GM19372 (cell line): ENCODE measurements at regions not wholly inside any gene's neighbourhood (a gene's known extent, or its start where the extent isn't known, plus 50 kb on each side); places are given as distances from the start of the nearest gene placed in this dataset.

Source experiments
- ATAC-seq: cut with Tn5 transposase; IDR thresholded peaks from one replicate; pipeline ENCODE4 v1.9.1; 2021; ENCODE audit warnings: mild to moderate bottlenecking, low read depth, moderate library complexity; ENCODE audit not compliant: unreplicated experiment

DNA sequence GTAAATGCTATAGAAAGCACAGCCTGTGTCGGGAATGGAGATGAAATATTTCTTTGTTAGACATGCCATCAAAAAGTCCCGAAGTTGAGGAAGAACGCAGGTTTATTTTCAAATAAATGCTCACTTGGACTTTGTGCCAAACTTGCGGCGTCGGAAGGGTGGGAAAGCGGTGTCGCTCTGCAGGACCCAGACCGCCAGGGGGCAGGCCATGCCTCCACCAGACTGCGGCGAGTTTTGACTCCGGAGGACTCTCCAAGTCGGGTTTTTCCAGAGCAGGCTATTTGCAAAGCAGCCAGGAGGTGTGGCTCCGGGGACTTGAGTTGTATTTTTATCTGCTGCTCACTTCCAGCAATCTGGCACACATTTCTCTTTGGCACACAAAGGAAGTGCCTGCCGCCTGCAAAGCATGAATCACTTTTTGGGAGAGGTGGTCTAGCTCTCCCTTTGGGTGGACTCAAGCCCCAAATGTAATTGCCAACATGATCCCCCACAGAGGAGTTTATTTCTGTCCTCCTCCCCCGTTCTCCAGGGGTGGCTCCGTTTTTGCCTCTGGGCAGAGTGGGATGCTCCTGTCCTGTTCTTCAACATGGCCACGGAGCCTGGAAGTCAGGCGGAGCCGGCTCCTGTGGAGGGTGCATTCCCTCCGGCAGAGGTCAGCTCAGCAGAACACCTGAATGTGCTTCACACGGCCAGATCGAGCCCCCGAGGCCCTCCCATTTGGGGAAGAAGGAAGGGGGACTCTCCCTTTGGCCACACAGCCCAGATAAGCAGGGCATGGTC lies 82.3 kb upstream of the GPR26 start:
- ATAC-seq = no peak

DNA sequence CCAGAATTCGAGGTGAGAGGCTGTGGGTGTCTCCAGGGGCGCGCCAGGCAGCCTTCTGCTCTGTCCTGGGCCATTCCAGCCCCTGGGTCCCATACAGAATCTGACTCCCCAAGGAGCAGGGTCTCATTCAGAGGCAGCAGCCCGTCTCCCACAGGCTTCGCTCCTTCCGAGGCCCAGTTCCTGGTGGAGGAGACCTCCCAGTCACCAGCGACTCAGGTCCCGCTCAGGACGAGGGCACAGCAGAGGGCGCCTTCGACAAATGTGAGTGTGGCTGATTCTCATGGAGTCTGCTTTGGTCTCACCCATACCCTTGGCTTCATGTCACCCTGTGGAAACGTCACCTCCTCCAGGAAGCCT lies 81.8 kb upstream of the GPR26 start:
- no peak for ATAC-seq

DNA sequence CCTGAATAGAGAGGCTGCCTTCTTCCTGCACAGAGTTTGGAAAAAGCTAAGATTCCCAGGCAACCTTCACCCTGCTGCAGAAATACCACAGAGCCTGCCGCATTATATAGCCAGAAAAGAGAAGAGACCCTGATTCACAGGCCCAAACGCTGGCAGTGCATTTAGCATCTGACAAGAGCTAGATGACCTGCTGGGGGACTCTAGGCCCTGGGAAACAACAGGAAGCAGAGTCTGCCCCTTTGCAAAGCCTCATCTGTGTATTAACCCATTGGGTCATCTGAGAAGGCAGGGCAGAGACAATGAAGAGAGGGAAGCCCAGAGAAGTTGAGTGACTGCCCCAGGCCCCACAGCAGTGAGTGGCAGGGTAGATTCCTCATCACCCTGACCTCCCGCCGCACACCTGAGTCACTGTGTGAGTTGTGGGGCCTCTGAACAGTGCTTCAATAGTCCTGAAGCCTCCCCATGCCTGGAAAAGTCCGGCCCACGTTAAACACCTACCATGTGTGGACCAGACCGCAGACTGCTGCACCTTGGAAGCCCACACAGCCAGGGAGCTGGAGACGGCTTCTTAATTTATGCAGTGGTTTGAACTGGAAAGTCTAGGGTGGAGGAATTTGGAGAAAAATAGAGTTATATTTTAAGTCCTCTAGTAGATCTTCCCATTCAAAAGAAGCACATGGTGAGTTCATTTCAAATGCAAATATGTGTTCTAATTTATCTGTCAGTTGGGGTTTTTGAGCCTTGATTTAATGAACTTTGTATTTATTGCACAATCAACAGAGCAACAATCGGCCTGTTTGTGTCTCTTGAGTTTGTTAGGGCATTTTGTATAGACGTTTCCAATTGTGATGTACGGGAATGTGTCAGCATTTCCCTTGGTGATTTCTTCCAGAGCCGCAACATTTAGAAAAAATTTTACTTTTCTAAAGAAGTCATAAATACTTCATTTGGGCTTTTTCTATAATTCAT lies 80.4 kb upstream of the GPR26 start:
- ATAC-seq = no peak

DNA sequence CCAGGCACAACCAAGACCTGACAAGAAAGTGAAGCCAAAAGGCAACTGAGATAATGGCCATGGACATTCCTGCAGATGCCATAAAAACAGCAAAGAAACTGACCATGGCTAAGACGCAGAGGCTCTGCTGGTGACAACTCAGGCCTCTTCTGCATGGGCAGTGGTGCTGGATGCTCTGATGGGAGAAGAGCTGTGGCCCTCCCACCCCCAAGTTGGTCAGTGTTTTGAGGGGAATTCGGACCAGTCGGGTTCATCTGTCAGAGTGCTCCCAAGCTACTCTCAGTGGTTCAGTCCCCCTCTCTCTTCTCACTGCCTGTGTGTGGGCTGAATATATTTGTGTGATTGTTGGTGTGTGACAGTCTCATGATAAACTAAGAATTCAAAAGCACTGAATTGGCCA lies 79.0 kb upstream of the GPR26 start:
- no peak for ATAC-seq

DNA sequence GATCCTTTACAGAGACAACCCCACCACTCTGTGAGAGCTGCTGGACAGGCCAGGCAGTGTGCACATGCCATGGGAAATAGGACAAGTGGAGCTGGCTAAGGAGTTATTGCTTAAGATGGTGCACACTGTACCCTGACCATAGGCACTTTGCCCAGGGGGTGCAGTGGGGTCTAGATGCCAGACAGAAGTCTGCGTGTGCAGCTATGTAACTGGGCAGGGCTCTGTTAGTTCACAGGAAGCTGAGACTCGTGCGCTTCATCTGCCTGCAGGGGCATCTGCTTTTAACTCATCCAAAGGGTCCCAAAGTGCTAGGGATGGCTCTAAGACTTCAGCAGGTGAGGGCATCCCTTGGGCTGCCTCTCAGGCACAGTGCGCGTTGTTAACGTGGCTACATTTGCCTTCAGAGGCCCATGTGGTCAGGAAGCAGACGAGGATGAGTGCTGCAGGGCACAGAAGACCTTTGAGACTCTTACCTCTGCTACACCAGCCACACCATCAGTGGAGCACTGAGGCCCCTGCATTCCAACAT lies 77.7 kb upstream of the GPR26 start:
- ATAC-seq = no peak

DNA sequence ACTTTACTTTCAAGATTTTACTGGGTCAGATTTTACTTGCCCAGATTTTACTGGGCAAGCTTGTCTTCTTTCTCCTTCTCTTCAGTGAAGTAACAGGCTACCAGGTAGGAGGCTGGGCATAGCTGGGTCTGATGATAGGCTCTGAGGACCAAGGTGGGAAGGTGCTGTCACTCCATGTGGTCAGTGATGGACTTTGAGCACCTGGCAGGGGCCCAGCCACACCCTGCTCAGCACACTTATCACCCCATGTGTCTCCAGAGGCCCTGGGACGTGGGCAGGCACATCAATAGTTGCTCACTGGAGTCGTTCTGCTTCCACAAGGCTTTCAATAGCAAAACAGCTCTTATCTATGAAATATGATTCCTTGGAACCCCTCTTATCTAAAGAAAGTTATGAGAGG lies 70.5 kb upstream of the GPR26 start:
- ATAC-seq = no peak

DNA sequence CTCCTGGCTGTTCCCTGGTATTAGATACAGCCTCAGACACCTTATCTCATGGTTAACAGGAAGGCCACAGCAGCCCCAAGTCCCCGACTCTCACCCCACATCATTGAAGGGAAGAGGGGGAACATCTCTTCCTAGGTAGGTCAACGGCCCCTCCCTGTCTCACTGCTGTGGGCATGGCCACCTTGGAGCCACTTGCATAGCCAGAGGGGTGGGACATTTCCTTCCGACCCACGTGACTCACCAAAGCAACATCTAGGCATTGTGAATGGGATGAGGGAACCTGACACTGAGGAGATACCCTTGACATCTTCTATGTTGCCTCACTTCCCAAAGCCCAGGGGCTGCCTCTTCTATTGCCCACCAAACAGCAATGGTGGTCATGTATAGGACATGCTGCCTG lies 68.5 kb upstream of the GPR26 start:
- ATAC-seq = no peak

DNA sequence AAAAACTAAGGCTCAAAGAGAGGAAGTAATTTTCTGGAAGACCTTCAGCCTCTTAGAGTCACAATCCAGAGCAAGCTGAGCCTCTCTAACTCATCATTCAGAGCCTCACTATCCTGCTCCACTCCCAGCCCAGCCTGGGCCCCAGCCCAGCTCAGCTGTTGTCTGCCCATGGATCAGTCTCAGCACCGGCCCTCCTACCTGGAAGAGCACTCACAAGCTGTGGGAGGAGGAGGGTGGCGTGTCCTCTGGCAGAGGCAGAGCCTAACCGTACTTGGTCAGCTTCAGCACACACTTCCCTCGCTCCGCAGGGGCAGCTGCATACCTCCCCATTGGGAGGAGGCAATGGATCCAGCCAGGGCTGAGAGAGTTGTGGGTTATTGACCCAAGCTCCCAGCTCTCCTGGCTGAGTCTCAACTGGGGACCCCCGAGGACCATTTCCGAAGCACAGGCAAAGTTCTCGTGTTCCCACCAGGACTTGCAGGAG lies 66.7 kb upstream of the GPR26 start:
- ATAC-seq = no peak

DNA sequence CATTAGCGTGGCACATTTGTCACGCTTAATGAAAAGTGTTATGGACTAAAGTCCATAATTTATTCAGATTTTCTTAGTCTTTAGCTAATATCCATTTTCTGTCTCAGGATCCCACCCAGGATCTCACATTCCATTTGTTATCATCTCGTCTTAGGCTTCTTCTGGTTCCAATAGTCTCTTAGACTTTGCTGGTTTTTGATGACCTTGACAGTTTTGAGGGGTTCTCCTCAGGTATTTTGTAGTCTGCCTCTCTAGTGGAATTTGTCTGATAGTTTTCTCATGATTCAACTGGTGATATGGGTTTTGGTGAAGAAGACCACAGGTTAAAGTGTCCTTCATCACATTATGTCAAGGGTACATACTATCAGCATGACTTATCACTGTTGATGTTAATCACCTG lies 66.0 kb upstream of the GPR26 start:
- no peak for ATAC-seq

DNA sequence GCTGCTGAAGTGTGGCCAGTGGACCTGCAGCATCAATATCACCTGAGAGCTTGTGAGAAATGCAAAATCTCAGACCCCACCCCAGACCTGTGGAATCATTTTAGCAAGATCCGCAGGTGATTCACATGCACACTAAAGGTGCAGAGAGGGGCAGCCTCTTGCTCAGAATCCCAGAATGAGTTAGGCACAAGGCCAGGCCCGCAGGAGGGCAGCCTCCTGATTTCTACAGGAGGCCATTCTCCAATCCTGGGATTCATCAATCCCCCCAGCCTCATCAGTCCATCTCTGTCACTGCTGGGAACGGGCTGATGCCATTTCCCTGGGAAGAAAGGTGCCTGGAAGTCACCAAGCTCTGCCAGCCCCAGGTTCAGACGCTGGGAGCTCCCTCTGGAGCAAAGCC lies 63.0 kb upstream of the GPR26 start:
- ATAC-seq = no peak

DNA sequence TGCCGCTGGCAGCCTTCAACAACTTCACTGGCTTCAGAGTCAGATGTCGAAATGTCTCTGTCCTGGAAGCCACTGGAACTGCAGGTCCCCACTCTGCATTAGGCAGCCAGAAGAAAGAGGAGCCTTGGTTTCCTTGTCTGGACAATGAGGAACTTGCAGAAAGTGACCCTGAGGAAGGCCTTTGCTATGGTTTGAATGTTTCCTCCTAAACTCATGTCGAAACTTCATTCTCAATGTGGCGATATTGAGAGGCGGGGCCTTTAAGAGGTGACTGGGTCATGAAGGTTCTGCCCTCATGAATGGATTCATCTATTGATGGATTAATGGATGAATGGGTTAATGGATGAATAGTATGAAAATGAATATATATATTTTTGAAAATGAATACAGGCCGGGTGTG lies 61.6 kb upstream of the GPR26 start:
- ATAC-seq = no peak

DNA sequence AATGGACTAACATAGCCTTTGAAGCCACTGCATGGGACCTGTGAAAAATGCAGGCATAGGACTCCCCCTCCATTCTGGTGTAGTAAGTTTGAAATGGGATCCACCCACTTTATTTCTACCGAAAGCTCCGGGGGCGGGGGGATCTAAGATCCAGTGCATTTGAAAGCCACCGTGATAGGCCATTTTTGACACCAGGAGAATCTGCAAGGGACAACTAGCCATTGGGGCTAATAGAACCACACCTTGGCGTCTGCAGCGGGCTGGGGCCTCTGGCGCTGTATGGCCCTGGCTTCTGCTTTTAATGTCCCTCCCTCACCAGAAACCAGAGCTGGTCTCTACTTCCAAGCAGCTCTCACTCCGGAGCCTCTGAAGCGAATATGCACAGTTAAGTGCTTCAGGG lies 60.1 kb upstream of the GPR26 start:
- no peak for ATAC-seq

DNA sequence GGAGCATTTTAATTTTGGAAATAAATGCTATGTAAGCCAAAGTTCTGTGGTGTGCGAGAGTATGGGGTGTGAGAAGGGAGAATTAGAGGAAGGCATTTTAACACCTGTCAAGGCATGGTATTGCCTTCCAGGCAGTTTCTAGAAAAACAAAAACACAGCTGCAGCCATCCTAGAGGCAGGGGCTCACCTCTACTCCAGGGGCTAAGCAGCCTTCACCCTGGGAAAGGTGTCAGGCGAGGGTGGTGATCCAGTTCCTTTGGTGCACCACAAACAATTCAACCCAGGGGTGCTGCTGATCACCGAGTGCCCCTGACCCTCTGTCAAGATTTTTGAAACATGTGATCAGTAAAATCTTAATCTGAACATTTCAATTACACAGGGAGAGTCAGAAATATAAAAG lies 59.2 kb upstream of the GPR26 start:
- ATAC-seq = no peak

DNA sequence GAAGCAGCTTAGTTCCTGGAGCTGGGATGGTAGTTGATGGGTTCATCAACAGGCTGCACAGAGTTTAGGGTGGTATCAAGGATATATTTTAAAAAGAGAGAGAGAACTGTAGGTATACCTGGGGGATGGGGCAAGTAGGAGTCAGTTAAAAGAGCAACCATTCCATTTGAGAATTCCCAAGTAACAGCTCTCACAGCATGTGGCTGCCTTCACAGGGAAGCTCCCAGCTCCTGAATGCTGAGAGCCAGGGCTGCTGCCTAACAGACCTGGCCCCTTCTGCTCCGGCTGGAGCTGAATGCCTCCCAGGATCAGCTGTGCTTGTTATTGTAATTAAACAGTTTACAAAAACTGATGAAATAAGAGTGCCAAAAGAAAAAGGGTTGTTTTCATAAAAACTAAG lies 58.8 kb upstream of the GPR26 start:
- no peak for ATAC-seq

DNA sequence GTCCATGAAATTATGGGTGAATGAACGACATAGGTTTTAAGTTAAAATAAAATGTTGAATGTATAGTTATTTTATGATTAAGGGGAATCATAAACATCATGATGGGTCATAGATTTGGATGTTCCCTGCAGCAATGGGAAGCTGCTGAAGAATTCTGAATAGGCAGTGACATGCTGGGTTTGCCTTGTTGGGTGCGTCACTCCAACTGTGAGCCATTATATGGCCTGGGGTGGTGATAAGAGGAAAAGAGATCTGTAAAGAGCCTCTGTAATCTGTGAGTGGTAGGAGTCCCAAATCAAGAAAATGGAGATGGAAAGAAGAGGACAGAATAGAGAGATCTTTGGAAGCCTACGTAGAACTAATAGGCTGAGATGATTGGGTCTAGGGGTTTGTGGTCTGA lies 58.1 kb upstream of the GPR26 start:
- no peak for ATAC-seq

DNA sequence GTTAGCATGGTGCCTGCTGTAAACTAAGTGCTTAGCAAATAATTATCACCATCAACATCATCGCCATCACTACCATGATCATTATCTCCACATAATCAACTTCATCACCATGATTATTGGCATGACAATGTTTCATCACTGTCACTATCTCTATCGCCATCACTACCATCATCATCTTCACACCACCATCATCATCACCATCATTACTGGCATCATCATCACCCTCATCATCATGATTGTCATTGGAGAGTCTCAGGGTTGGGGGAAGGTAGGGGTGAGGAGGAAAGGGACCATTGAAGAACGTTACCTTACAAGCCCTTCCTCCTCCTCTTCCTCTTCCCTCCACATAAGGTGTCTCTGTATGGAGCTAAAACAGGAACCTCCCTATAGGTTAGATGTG lies 54.9 kb upstream of the GPR26 start:
- ATAC-seq = no peak

DNA sequence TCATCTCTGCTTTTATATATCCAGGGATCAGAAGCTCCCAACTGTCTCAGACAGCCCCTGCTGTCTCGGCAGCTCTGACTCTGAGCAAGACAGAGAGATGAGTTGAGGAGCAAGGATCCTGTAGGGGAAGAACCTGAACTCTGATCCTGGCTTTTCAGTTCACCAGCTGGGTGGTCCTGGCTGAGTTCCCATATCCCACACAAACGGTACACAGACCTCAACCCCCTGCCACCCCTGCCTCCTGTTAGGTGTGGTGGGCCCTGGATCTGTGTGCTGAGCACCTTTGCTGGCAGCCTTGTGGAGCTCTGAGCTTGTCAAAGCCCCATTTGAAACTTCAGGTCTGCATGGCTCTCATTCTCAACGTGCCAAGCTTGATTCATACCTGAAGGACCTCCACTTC lies 54.3 kb upstream of the GPR26 start:
- no peak for ATAC-seq

DNA sequence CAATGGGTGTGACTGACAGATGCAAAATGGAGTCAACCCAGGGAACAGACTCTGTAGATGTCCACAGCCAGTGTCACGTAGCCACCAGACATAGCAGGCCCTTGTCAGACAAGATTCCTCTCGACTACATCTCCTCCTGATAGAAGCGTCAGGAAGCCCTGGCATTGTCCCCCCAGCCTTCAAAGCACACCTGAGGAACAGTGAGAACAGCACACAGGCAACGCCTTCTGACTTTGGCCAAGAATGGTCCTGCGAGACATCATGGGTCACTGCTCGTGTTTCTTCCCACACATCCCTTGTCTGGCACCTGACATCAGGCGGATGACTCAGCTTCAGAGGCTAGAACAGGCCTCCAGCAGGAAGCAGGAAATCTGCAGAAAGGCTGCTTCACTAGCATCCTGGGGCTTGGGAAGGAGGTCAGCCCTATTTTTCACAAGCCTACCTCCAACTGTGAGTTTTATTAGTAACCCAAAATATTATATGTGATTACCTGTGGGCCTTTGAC lies 52.8 kb upstream of the GPR26 start:
- no peak for ATAC-seq

DNA sequence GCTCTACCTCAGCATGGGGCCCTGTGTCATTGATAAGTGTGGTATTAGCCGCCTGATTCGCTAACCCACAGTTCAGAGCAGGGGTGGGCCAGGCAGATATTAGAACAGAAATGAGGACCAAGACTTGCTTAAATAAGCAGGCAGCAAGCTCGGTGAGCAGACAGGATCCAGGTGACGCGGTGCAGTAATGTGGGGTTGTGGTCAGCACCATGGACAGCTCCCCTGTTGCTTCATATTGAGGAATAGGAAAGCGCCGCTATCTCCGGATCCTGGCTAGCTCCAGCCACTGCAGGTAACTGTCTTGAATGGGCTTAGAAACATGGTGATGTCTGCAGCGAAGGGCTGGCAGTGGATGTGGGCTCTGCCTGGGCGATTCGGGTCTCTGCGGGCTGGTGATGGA lies 51.3 kb upstream of the GPR26 start:
- no peak for ATAC-seq
